ENCODE measurements at regions not wholly inside any gene's neighbourhood (a gene's known extent, or its start where the extent isn't known, plus 50 kb on each side); places are given as distances from the start of the nearest gene placed in this dataset.

- no peak for DNase-seq
These were observed 223.8 kb downstream of the HAO1 start for GRCh38 chr20:7716286-7716972.

GRCh38 chr20:7722564-7722963 is 217.7 kb downstream of the HAO1 start:
- DNase-seq = peak; percentile 4

GRCh38 chr20:7723284-7723683 is 217.0 kb downstream of the HAO1 start:
- DNase-seq = no peak

GRCh38 chr20:7728338-7728737 is 211.9 kb downstream of the HAO1 start:
- DNase-seq = peak; percentile 13

- DNase-seq = no peak
These were observed 206.0 kb downstream of the HAO1 start for GRCh38 chr20:7734216-7734615.

- no peak for DNase-seq
These were observed 203.9 kb downstream of the HAO1 start for GRCh38 chr20:7736336-7736735.

- DNase-seq = no peak
These were observed 198.4 kb downstream of the HAO1 start for GRCh38 chr20:7741866-7742265.

- DNase-seq = no peak
These were observed 197.8 kb downstream of the HAO1 start for GRCh38 chr20:7742479-7742878.

GRCh38 chr20:7744411-7744810 is 195.8 kb downstream of the HAO1 start:
- peak; percentile 71 for DNase-seq

GRCh38 chr20:7748624-7749023 is 191.6 kb downstream of the HAO1 start:
- no peak for DNase-seq

- DNase-seq = no peak
These were observed 186.2 kb downstream of the HAO1 start for GRCh38 chr20:7754102-7754501.

GRCh38 chr20:7758406-7758805 is 181.9 kb downstream of the HAO1 start:
- peak; percentile 42 for DNase-seq

- DNase-seq = peak; percentile 63
These were observed 179.8 kb downstream of the HAO1 start for GRCh38 chr20:7760247-7761031.

- no peak for DNase-seq
These were observed 175.0 kb downstream of the HAO1 start for GRCh38 chr20:7765221-7765620.

GRCh38 chr20:7770046-7770445 is 170.2 kb downstream of the HAO1 start:
- no peak for DNase-seq

- DNase-seq = no peak
These were observed 169.7 kb downstream of the HAO1 start for GRCh38 chr20:7770578-7770977.

- peak; percentile 8 for DNase-seq
These were observed 167.9 kb downstream of the HAO1 start for GRCh38 chr20:7772371-7772770.

- no peak for DNase-seq
These were observed 166.7 kb downstream of the HAO1 start for GRCh38 chr20:7773511-7773910.

GRCh38 chr20:7775072-7775471 is 165.2 kb downstream of the HAO1 start:
- peak; percentile 38 for DNase-seq

GRCh38 chr20:7776148-7776547 is 164.1 kb downstream of the HAO1 start:
- no peak for DNase-seq

GRCh38 chr20:7790189-7790588 is 150.1 kb downstream of the HAO1 start:
- DNase-seq = peak; percentile 48

- no peak for DNase-seq
These were observed 147.9 kb downstream of the HAO1 start for GRCh38 chr20:7792150-7792869.

- DNase-seq = peak; percentile 14
These were observed 142.1 kb downstream of the HAO1 start for GRCh38 chr20:7798176-7798575.

GRCh38 chr20:7799862-7800261 is 140.4 kb downstream of the HAO1 start:
- DNase-seq = no peak
